Endometrium (tissue), 2 donors: ENCODE measurements at regions not wholly inside any gene's neighbourhood (a gene's known extent, or its start where the extent isn't known, plus 50 kb on each side); places are given as distances from the start of the nearest gene placed in this dataset.
A peak's percentile ranks its signal among the peaks of the same experiment; 100 is the strongest.
"Not testable (repeated sequence)": the region's sequence is repeated elsewhere in the genome, so short reads cannot be mapped to it uniquely, and the experiment has no call there.

Source experiments
- FAIRE-seq: peaks from 2 replicates; lab custom pipeline; 2012; peaks lifted over from hg19 to GRCh38; lab: Jason Lieb, UNC
- donor health status: control.
- donor health status: control.

- FAIRE-seq, result no peak
These were observed 435.6 kb upstream of the NFE2L3 start for GRCh38 chr7:25716421-25716820.

- FAIRE-seq, result no peak
These were observed 433.4 kb upstream of the NFE2L3 start for GRCh38 chr7:25718596-25718995.

- no peak for FAIRE-seq
These were observed 432.7 kb upstream of the NFE2L3 start for GRCh38 chr7:25719190-25719896.

- FAIRE-seq, result no peak
These were observed 431.6 kb upstream of the NFE2L3 start for GRCh38 chr7:25720427-25720826.

- no peak for FAIRE-seq
These were observed 429.1 kb upstream of the NFE2L3 start for GRCh38 chr7:25722856-25723255.

- peak; percentile 92 for FAIRE-seq
These were observed 426.5 kb upstream of the NFE2L3 start for GRCh38 chr7:25725451-25725850.

- no peak for FAIRE-seq
These were observed 425.7 kb upstream of the NFE2L3 start for GRCh38 chr7:25726170-25726780.

- no peak for FAIRE-seq
These were observed 425.2 kb upstream of the NFE2L3 start for GRCh38 chr7:25726781-25727311.

- FAIRE-seq, result no peak
These were observed 424.6 kb upstream of the NFE2L3 start for GRCh38 chr7:25727446-25727845.

GRCh38 chr7:25727876-25728275, 424.1 kb upstream of the NFE2L3 start:
- FAIRE-seq, result no peak

- FAIRE-seq, result peak; percentile 81
These were observed 420.7 kb upstream of the NFE2L3 start for GRCh38 chr7:25731068-25731845.

- no peak for FAIRE-seq
These were observed 420.2 kb upstream of the NFE2L3 start for GRCh38 chr7:25731846-25732245.

- FAIRE-seq, result no peak
These were observed 419.2 kb upstream of the NFE2L3 start for GRCh38 chr7:25732766-25733217.

- FAIRE-seq, result no peak
These were observed 416.2 kb upstream of the NFE2L3 start for GRCh38 chr7:25735674-25736242.

- FAIRE-seq, result no peak
These were observed 413.5 kb upstream of the NFE2L3 start for GRCh38 chr7:25738528-25738927.

- no peak for FAIRE-seq
These were observed 412.9 kb upstream of the NFE2L3 start for GRCh38 chr7:25739143-25739542.

- no peak for FAIRE-seq
These were observed 409.7 kb upstream of the NFE2L3 start for GRCh38 chr7:25742316-25742715.

- FAIRE-seq, result not testable (repeated sequence)
These were observed 408.1 kb upstream of the NFE2L3 start for GRCh38 chr7:25743670-25744451.

GRCh38 chr7:25750744-25751508, 401.1 kb upstream of the NFE2L3 start:
- FAIRE-seq, result no peak

GRCh38 chr7:25752154-25752553, 399.8 kb upstream of the NFE2L3 start:
- no peak for FAIRE-seq
